ENCODE measurements at regions not wholly inside any gene's neighbourhood (a gene's known extent, or its start where the extent isn't known, plus 50 kb on each side); places are given as distances from the start of the nearest gene placed in this dataset.

DNA sequence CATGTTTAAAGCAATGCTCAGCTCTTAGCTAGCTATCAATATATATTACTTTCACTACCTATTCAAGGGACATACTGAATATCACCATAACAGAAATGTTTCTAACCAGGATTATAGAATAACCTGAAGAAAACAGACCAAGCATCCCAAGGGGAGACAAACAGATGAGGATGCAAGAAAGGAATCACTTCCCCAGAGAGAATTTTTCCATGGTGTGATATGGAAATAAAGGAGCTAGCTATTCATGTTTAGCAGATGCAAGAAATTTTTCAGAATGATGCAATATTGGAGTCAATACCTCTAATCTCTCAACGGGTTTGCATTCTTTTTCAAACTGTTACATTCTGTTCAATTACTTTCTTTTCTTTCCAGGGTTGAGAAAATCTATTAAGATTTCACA lies 538.9 kb upstream of the FLRT2 start:
- no peaks in the 10 kb centered on the region for H3K36me3 ChIP-seq
- no peaks in the 10 kb centered on the region for H3K9me3 ChIP-seq
- no peak overlapping the region for H3K27ac ChIP-seq
- TF ChIP-seq, protein P1, sequence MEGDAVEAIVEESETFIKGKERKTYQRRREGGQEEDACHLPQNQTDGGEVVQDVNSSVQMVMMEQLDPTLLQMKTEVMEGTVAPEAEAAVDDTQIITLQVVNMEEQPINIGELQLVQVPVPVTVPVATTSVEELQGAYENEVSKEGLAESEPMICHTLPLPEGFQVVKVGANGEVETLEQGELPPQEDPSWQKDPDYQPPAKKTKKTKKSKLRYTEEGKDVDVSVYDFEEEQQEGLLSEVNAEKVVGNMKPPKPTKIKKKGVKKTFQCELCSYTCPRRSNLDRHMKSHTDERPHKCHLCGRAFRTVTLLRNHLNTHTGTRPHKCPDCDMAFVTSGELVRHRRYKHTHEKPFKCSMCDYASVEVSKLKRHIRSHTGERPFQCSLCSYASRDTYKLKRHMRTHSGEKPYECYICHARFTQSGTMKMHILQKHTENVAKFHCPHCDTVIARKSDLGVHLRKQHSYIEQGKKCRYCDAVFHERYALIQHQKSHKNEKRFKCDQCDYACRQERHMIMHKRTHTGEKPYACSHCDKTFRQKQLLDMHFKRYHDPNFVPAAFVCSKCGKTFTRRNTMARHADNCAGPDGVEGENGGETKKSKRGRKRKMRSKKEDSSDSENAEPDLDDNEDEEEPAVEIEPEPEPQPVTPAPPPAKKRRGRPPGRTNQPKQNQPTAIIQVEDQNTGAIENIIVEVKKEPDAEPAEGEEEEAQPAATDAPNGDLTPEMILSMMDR (IDR thresholded peaks at IDR 0.05), result no peak
- no peaks in the 10 kb centered on the region for H3K4me1 ChIP-seq
- DNase-seq, result no peak
- intact Hi-C loops (cut with DNase I), result no loop called here
- no peaks in the 10 kb centered on the region for H3K27me3 ChIP-seq
- no peak overlapping the region for H3K4me3 ChIP-seq
- no peak for ATAC-seq

DNA sequence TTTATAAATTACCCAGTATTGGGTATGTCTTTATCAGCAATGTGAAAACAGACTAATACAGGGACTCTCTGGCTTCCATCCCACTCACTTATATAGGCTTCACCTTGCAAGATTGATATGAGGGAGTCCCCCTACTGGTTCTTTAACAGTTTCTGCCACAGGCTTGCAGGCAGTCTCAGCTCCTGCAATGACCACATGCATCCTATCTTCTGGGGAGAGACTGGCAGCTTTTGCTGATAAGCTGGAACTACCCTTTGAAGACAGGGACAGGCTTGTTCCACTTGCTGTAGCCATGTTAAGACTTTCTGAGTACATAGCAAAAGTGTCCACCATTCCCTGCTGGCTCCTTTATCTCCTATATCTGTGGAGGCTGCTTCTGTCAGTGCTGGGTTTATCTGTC lies 531.7 kb upstream of the FLRT2 start:
- H3K27ac ChIP-seq, result no peak overlapping the region
- DNase-seq (no peak), ATAC-seq (no peak)
- H3K4me3 ChIP-seq, result no peak overlapping the region
- no peaks in the 10 kb centered on the region for H3K27me3 ChIP-seq
- TF ChIP-seq, protein P1 (IDR thresholded peaks at IDR 0.05), result no peak
- no peaks in the 10 kb centered on the region for H3K9me3 ChIP-seq
- H3K4me1 ChIP-seq, result no peaks in the 10 kb centered on the region
- no peaks in the 10 kb centered on the region for H3K36me3 ChIP-seq
- intact Hi-C loops (cut with DNase I), result no loop called here

DNA sequence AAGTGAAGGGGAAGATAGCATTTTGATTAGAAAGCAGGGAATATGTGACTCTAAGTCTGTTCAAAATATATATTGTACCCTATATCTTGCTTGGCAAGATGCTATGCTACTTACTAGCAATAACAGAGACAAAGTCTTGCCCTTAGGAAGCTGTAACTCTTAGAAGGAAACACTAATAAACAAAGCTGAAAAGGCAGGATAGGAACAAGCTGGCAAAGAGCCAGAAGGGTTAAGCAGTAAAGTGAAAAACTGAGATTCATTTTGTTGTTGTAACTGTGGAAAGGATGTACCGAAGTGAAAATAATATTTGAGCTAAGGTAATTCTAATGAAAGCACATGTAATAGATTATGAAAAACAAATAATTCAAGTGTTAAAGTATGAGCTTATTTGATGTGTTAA lies 527.1 kb upstream of the FLRT2 start:
- Histone ChIP-seq H3K4me1 (no peaks in the 10 kb centered on the region), H3K9me3 (no peaks in the 10 kb centered on the region), H3K36me3 (no peaks in the 10 kb centered on the region), H3K27me3 (no peaks in the 10 kb centered on the region), H3K4me3 (no peak overlapping the region), H3K27ac (no peak overlapping the region)
- ATAC-seq (no peak), DNase-seq (no peak)
- intact Hi-C loops (cut with DNase I), result no loop called here
- TF ChIP-seq, protein P1 (IDR thresholded peaks at IDR 0.05), result no peak

DNA sequence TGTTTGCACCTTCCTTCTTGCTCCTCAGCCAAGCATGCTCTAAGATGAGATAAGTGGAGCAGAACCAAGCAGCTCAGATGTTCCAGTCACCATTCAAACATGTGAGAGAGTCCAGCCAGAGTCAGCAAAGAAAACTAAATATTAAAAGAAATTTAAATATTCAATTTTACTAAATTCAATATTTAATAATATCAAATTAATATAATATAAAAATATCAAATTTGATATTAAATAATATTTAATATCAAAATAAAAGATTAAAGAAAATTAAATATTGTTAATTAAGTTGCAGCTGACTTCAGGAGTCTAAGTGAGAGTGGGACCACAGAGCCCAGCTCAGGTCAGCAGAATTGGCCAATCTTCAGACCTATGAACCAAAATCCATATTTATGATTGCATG lies 526.1 kb upstream of the FLRT2 start:
- no peak for ATAC-seq
- TF ChIP-seq, protein P1 (IDR thresholded peaks at IDR 0.05), result no peak
- intact Hi-C loops (cut with DNase I), result no loop called here
- no peak overlapping the region for H3K4me3 ChIP-seq
- no peaks in the 10 kb centered on the region for H3K27me3 ChIP-seq
- no peaks in the 10 kb centered on the region for H3K9me3 ChIP-seq
- H3K27ac ChIP-seq, result no peak overlapping the region
- no peaks in the 10 kb centered on the region for H3K36me3 ChIP-seq
- H3K4me1 ChIP-seq, result no peaks in the 10 kb centered on the region
- no peak for DNase-seq

DNA sequence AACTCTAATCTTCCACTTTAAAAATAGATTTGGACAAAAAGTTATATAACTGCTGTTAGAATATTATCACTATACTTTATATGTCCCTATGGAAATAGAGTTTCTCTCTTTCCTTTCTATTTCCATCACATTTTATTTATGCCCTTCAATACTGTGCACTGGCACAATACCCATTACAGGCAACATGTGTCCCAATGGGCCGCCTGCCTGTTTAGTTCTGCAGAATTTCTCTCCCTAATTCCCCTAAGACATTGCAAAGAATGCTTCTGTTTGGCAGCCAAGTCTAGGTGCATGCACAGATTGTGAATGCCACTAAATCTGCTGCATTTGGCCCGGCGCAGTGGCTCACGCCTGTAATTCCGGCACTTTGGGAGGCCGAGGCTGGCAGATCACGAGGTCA lies 520.4 kb upstream of the FLRT2 start:
- intact Hi-C loops (cut with DNase I), result no loop called here
- Histone ChIP-seq H3K4me1 (no peaks in the 10 kb centered on the region), H3K9me3 (no peaks in the 10 kb centered on the region), H3K27me3 (no peaks in the 10 kb centered on the region), H3K27ac (no peak overlapping the region), H3K36me3 (no peaks in the 10 kb centered on the region), H3K4me3 (no peak overlapping the region)
- no peak for ATAC-seq
- TF ChIP-seq, protein P1 (IDR thresholded peaks at IDR 0.05), result no peak
- no peak for DNase-seq

DNA sequence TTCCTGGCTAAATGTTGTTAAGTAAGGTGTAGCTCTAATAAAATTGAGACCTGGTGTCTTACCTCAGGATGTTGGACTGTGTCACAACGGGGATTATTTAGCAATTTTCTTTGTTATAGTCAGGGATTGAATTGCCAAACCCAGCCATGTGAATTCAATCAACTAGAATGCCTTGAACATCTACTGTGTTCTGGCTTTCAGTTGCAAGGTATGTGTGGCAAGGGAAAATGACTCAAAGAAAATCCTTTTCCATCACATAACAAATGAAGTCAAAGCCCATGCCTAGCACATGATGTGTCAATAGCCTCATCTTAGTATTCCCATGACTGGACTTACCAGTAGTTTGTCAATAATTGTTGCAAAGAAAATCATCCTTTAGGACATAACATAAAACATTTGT lies 519.8 kb upstream of the FLRT2 start:
- Histone ChIP-seq H3K27me3 (no peaks in the 10 kb centered on the region), H3K27ac (no peak overlapping the region), H3K4me1 (no peaks in the 10 kb centered on the region), H3K9me3 (no peaks in the 10 kb centered on the region), H3K36me3 (no peaks in the 10 kb centered on the region), H3K4me3 (no peak overlapping the region)
- intact Hi-C loops (cut with DNase I), result no loop called here
- TF ChIP-seq, protein P1 (IDR thresholded peaks at IDR 0.05), result no peak
- DNase-seq, result no peak
- no peak for ATAC-seq
